ENCODE measurements at regions not wholly inside any gene's neighbourhood (a gene's known extent, or its start where the extent isn't known, plus 50 kb on each side); places are given as distances from the start of the nearest gene placed in this dataset.

- no peak for DNase-seq (ENCODE audit: low spot score)
Measured at GRCh38 chr5:168165221-168165914, 126.1 kb upstream of the WWC1 start.

- no peak for DNase-seq (ENCODE audit: low spot score)
Measured at GRCh38 chr5:168165977-168166376, 125.5 kb upstream of the WWC1 start.

- no peak for DNase-seq (ENCODE audit: low spot score)
Measured at GRCh38 chr5:168167338-168167737, 124.1 kb upstream of the WWC1 start.

- DNase-seq (ENCODE audit: low spot score) = no peak
Measured at GRCh38 chr5:168168978-168169698, 122.3 kb upstream of the WWC1 start.

- DNase-seq (ENCODE audit: low spot score) = no peak
Measured at GRCh38 chr5:168169791-168170190, 121.7 kb upstream of the WWC1 start.

GRCh38 chr5:168171901-168172759, 119.3 kb upstream of the WWC1 start:
- DNase-seq (ENCODE audit: low spot score) = no peak

- no peak for DNase-seq (ENCODE audit: low spot score)
Measured at GRCh38 chr5:168172760-168173223, 118.7 kb upstream of the WWC1 start.

- no peak for DNase-seq (ENCODE audit: low spot score)
Measured at GRCh38 chr5:168174376-168174775, 117.1 kb upstream of the WWC1 start.

- DNase-seq (ENCODE audit: low spot score) = no peak
Measured at GRCh38 chr5:168176251-168176650, 115.2 kb upstream of the WWC1 start.

- no peak for DNase-seq (ENCODE audit: low spot score)
Measured at GRCh38 chr5:168176941-168177340, 114.5 kb upstream of the WWC1 start.

- no peak for DNase-seq (ENCODE audit: low spot score)
Measured at GRCh38 chr5:168177831-168178450, 113.5 kb upstream of the WWC1 start.

- no peak for DNase-seq (ENCODE audit: low spot score)
Measured at GRCh38 chr5:168179192-168179593, 112.3 kb upstream of the WWC1 start.

GRCh38 chr5:168182269-168182668, 109.2 kb upstream of the WWC1 start:
- DNase-seq (ENCODE audit: low spot score) = no peak

- no peak for DNase-seq (ENCODE audit: low spot score)
Measured at GRCh38 chr5:168184103-168184502, 107.3 kb upstream of the WWC1 start.

- no peak for DNase-seq (ENCODE audit: low spot score)
Measured at GRCh38 chr5:168186289-168187074, 105.0 kb upstream of the WWC1 start.

- no peak for DNase-seq (ENCODE audit: low spot score)
Measured at GRCh38 chr5:168187614-168188013, 103.8 kb upstream of the WWC1 start.

- no peak for DNase-seq (ENCODE audit: low spot score)
Measured at GRCh38 chr5:168188182-168188581, 103.3 kb upstream of the WWC1 start.

GRCh38 chr5:168192120-168192519, 99.3 kb upstream of the WWC1 start:
- DNase-seq (ENCODE audit: low spot score) = no peak

- no peak for DNase-seq (ENCODE audit: low spot score)
Measured at GRCh38 chr5:168193493-168194250, 97.8 kb upstream of the WWC1 start.

GRCh38 chr5:168195110-168195509, 96.3 kb upstream of the WWC1 start:
- no peak for DNase-seq (ENCODE audit: low spot score)

- no peak for DNase-seq (ENCODE audit: low spot score)
Measured at GRCh38 chr5:168198359-168198758, 93.1 kb upstream of the WWC1 start.

Measured in NAMALWA (cell line).